ENCODE measurements at regions not wholly inside any gene's neighbourhood (a gene's known extent, or its start where the extent isn't known, plus 50 kb on each side); places are given as distances from the start of the nearest gene placed in this dataset.
A peak's percentile ranks its signal among the peaks of the same experiment; 100 is the strongest.

DNA sequence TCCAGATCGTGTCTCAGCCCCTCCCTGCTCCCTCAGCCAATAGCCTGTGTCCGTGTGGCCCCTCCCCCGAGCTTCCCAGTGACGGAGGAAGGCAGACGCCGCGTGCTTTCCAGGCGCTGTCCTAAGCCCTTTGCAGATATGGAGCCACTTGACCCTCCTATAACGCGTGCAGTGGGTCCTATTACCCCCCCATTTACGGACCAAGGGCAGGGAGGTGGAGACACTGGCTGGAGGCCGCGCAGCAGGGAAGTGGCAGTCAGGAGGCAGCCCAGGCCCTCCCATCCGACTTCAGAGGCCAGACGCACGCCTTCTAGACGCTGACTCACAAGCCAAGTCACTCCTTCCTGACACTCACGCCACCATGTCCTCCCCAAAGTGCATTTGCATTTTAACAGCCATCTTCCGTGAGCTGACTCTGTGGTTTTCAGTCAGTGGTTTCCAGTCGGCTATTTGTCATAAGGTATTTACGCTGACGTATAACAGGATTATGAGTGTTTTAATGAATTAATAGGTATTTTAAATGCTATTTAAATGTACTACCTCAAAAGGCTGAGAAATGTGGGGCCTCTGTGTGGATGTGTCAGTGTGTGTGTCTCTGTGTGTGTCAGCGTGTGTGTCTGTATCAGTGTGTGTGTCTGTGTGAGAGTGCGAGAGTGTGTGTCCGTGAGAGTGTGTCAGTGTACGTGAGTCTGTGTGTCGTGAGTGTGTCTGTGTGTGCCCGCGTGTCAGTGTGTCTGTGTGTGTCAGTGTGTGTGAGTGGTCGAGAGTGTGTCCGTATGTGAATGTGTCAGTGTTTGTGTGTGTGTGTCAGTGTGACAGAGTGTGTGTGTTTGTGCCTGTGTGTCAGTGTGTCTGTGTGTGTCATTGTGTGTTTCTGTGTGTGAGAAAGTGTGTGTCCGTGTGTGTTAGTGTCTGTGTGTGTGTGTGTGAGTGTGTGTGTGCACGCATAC lies 92.0 kb upstream of the INSIG1 start:
- TF ChIP-seq CTCF (IDR thresholded peaks at IDR 0.05; ENCODE audit: borderline replicate concordance): no peak
- intact Hi-C loops (cut with micrococcal nuclease): no loop called here
- H3K27me3 ChIP-seq (ENCODE audit: low read depth): peaks cover 50% of the 10 kb centered on the region
- peak overlapping the region; percentile 58 for H3K4me3 ChIP-seq
- H3K27ac ChIP-seq (replicated peaks): peak overlapping the region; percentile 83
- peak; percentile 74 for DNase-seq
- H3K4me1 ChIP-seq: peaks cover 18% of the 10 kb centered on the region
- no peaks in the 10 kb centered on the region for H3K9me3 ChIP-seq (replicated peaks)
- no peaks in the 10 kb centered on the region for H3K36me3 ChIP-seq

- no peaks in the 10 kb centered on the region for H3K36me3 ChIP-seq
- H3K4me3 ChIP-seq: peak overlapping the region; percentile 58
- intact Hi-C loops (cut with micrococcal nuclease): no loop called here
- H3K27ac ChIP-seq (replicated peaks): peak overlapping the region; percentile 83
- H3K4me1 ChIP-seq: peaks cover 18% of the 10 kb centered on the region
- no peak for TF ChIP-seq CTCF (IDR thresholded peaks at IDR 0.05; ENCODE audit: borderline replicate concordance)
- no peaks in the 10 kb centered on the region for H3K9me3 ChIP-seq (replicated peaks)
- peaks cover 57% of the 10 kb centered on the region for H3K27me3 ChIP-seq (ENCODE audit: low read depth)
- peak; percentile 54 for DNase-seq
Measured at GRCh38 chr7:155206318-155207020, 91.2 kb upstream of the INSIG1 start.

DNA sequence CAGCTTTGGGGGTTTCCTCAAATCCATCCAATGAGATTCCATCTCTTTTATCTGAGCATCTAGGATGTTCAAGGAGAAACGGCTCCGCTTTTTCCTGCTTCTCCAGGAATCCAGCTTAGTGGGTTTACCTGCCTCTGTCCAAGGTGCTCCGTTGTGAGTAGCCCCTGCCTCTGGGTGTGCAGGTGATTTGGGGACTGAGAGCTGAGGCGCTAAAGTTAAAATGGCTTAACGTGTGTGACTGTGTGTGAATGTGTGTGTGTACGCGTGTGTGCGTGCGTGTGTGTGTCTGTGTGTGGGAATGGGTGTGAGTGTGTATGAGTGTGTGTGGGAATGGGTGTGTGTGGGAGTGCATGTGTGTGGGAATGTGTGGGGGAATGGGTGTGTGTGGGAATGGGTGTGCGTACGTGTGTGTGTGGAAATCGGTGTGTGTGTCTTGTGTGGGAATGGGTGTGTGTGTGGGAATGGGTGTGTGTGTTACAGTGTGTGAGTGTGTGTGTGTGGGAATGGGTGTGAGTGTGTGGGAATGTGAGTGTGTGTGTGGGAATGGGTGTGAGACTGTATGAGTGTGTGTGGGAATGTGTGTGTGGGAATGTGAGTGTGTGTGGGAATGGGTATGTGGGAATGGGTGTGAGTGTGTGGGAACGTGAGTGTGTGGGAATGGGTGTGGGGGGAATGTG lies 90.2 kb upstream of the INSIG1 start:
- no peak for TF ChIP-seq CTCF (IDR thresholded peaks at IDR 0.05; ENCODE audit: borderline replicate concordance)
- Histone ChIP-seq H3K9me3 (replicated peaks) (no peaks in the 10 kb centered on the region), H3K4me3 (no peak overlapping the region), H3K36me3 (no peaks in the 10 kb centered on the region), H3K27me3 (ENCODE audit: low read depth) (peaks cover 55% of the 10 kb centered on the region), H3K27ac (replicated peaks) (peak overlapping the region; percentile 83), H3K4me1 (peaks cover 18% of the 10 kb centered on the region)
- DNase-seq: no peak
- intact Hi-C loops (cut with micrococcal nuclease): no loop called here

GRCh38 chr7:155208681-155209477 lies 88.8 kb upstream of the INSIG1 start:
- Histone ChIP-seq H3K4me1 (peaks cover 18% of the 10 kb centered on the region), H3K9me3 (replicated peaks) (no peaks in the 10 kb centered on the region), H3K4me3 (no peak overlapping the region), H3K27ac (replicated peaks) (peak overlapping the region; percentile 69), H3K36me3 (no peaks in the 10 kb centered on the region), H3K27me3 (ENCODE audit: low read depth) (peaks cover 55% of the 10 kb centered on the region)
- intact Hi-C loops (cut with micrococcal nuclease): no loop called here
- TF ChIP-seq CTCF (IDR thresholded peaks at IDR 0.05; ENCODE audit: borderline replicate concordance): no peak
- no peak for DNase-seq

Measured in left ventricle myocardium inferior (tissue), 1 donor.